HUES64 (cell line): ENCODE measurements at regions not wholly inside any gene's neighbourhood (a gene's known extent, or its start where the extent isn't known, plus 50 kb on each side); places are given as distances from the start of the nearest gene placed in this dataset.
A peak's percentile ranks its signal among the peaks of the same experiment; 100 is the strongest.

Source experiments
- H3K27ac ChIP-seq: 2 replicates; pipeline ENCODE4 v1.7.0; 2013; ENCODE audit warnings: low read depth, low read length, inconsistent platforms
- H3K27me3 ChIP-seq: 2 replicates; pipeline ENCODE4 v1.6.1; 2013; ENCODE audit warnings: mild to moderate bottlenecking, low read length; ENCODE audit not compliant: insufficient read depth
- H3K36me3 ChIP-seq: 2 replicates; pipeline ENCODE4 v1.6.1; 2013; ENCODE audit warnings: mild to moderate bottlenecking, low read length; ENCODE audit not compliant: insufficient read depth
- H3K4me1 ChIP-seq: 2 replicates; pipeline ENCODE4 v1.6.1; 2013; ENCODE audit warnings: mild to moderate bottlenecking, low read length, moderate library complexity; ENCODE audit not compliant: insufficient read depth
- H3K4me3 ChIP-seq: 2 replicates; pipeline ENCODE4 v1.5.1; 2013; ENCODE audit warnings: mild to moderate bottlenecking, low read length, moderate library complexity
- H3K9ac ChIP-seq: 2 replicates; pipeline ENCODE4 v1.6.1; 2013; ENCODE audit warnings: mild to moderate bottlenecking, low read depth, low read length
- H3K9me3 ChIP-seq: 2 replicates; pipeline ENCODE4 v1.6.1; 2013; ENCODE audit warnings: low read depth, low read length; ENCODE audit not compliant: insufficient read depth
- WGBS: fragments of 150-250, 120-280 bp; methylation state at CpG from one replicate; pipeline ENCODE4 v1.1.7; 2013; ENCODE audit warnings: missing lambda C conversion rate; 5-methylcytosine and 5-hydroxymethylcytosine counted together

GRCh38 chr9:120009856-120010255 is 570.1 kb downstream of the CDK5RAP2 start:
- Histone ChIP-seq H3K4me1 (no peaks in the 10 kb centered on the region), H3K9ac (no peak overlapping the region), H3K27ac (no peak overlapping the region), H3K9me3 (no peaks in the 10 kb centered on the region), H3K27me3 (no peaks in the 10 kb centered on the region), H3K36me3 (no peaks in the 10 kb centered on the region), H3K4me3 (no peak overlapping the region)
- 60% methylated on average over 3 of the region's 3 CpGs for whole genome bisulfite sequencing

- Histone ChIP-seq H3K4me3 (no peak overlapping the region), H3K36me3 (no peaks in the 10 kb centered on the region), H3K27me3 (no peaks in the 10 kb centered on the region), H3K27ac (no peak overlapping the region), H3K9me3 (no peaks in the 10 kb centered on the region), H3K4me1 (no peaks in the 10 kb centered on the region), H3K9ac (no peak overlapping the region)
- 98% methylated on average over 7 of the region's 7 CpGs for WGBS
Measured at GRCh38 chr9:120001536-120001935, 578.4 kb downstream of the CDK5RAP2 start.

- no peak overlapping the region for H3K9ac ChIP-seq
Measured at GRCh38 chr9:119998614-119999013, 581.4 kb downstream of the CDK5RAP2 start.

GRCh38 chr9:119991797-119992196 is 588.2 kb downstream of the CDK5RAP2 start:
- WGBS: 95% methylated on average over 4 of the region's 4 CpGs
- H3K9ac ChIP-seq: no peak overlapping the region
- H3K4me1 ChIP-seq: no peaks in the 10 kb centered on the region
- H3K9me3 ChIP-seq: no peaks in the 10 kb centered on the region
- no peaks in the 10 kb centered on the region for H3K36me3 ChIP-seq
- H3K4me3 ChIP-seq: no peak overlapping the region
- no peaks in the 10 kb centered on the region for H3K27me3 ChIP-seq
- no peak overlapping the region for H3K27ac ChIP-seq

More at GRCh38 chr9:119998614-119999013, 581.4 kb downstream of the CDK5RAP2 start:
- WGBS: 85% methylated on average over 1 of the region's 2 CpGs
- Histone ChIP-seq H3K27me3 (no peaks in the 10 kb centered on the region), H3K9me3 (no peaks in the 10 kb centered on the region), H3K4me3 (no peak overlapping the region), H3K27ac (no peak overlapping the region), H3K4me1 (no peaks in the 10 kb centered on the region), H3K36me3 (no peaks in the 10 kb centered on the region)

- H3K4me1 ChIP-seq: no peaks in the 10 kb centered on the region
- WGBS: 85% methylated on average over 11 of the region's 11 CpGs
- no peaks in the 10 kb centered on the region for H3K36me3 ChIP-seq
- H3K4me3 ChIP-seq: no peak overlapping the region
- no peak overlapping the region for H3K9ac ChIP-seq
- no peaks in the 10 kb centered on the region for H3K9me3 ChIP-seq
- no peak overlapping the region for H3K27ac ChIP-seq
- H3K27me3 ChIP-seq: no peaks in the 10 kb centered on the region
Measured at GRCh38 chr9:119986713-119987112, 593.3 kb downstream of the CDK5RAP2 start.

- Histone ChIP-seq H3K9me3 (no peaks in the 10 kb centered on the region), H3K4me1 (no peaks in the 10 kb centered on the region), H3K27ac (no peak overlapping the region), H3K36me3 (no peaks in the 10 kb centered on the region), H3K9ac (no peak overlapping the region), H3K27me3 (no peaks in the 10 kb centered on the region), H3K4me3 (no peak overlapping the region)
- WGBS: 88% methylated on average over 4 of the region's 4 CpGs
Measured at GRCh38 chr9:119986205-119986604, 593.8 kb downstream of the CDK5RAP2 start.

- H3K4me3 ChIP-seq: no peak overlapping the region
- H3K4me1 ChIP-seq: peaks cover 8% of the 10 kb centered on the region; the same call in 1 of the 2 replicates
- no peaks in the 10 kb centered on the region for H3K27me3 ChIP-seq
- no peaks in the 10 kb centered on the region for H3K36me3 ChIP-seq
- no peak overlapping the region for H3K9ac ChIP-seq
- H3K9me3 ChIP-seq: no peaks in the 10 kb centered on the region
- H3K27ac ChIP-seq: no peak overlapping the region
- WGBS: 94% methylated on average over 2 of the region's 2 CpGs
Measured at GRCh38 chr9:119974026-119974425, 604.8 kb upstream of the BRINP1 start.

GRCh38 chr9:119968836-119969707 is 599.8 kb upstream of the BRINP1 start:
- H3K9ac ChIP-seq: no peak overlapping the region
- no peak overlapping the region for H3K27ac ChIP-seq
- WGBS: 44% methylated on average over 17 of the region's 17 CpGs

GRCh38 chr9:119967867-119968535 is 598.8 kb upstream of the BRINP1 start:
- WGBS: 96% methylated on average over 5 of the region's 6 CpGs
- H3K9ac ChIP-seq: no peak overlapping the region
- H3K4me1 ChIP-seq: peaks cover 21% of the 10 kb centered on the region
- H3K4me3 ChIP-seq: no peak overlapping the region
- no peaks in the 10 kb centered on the region for H3K36me3 ChIP-seq
- H3K9me3 ChIP-seq: peaks cover 6% of the 10 kb centered on the region; the same call in 1 of the 2 replicates
- H3K27me3 ChIP-seq: no peaks in the 10 kb centered on the region
- H3K27ac ChIP-seq: no peak overlapping the region

More at GRCh38 chr9:119968836-119969707, 599.8 kb upstream of the BRINP1 start:
- Histone ChIP-seq H3K36me3 (no peaks in the 10 kb centered on the region), H3K4me3 (no peak overlapping the region), H3K27me3 (no peaks in the 10 kb centered on the region), H3K4me1 (peaks cover 14% of the 10 kb centered on the region), H3K9me3 (peaks cover 6% of the 10 kb centered on the region; the same call in 1 of the 2 replicates)

- peaks cover 6% of the 10 kb centered on the region; the same call in 1 of the 2 replicates for H3K9me3 ChIP-seq
- no peaks in the 10 kb centered on the region for H3K36me3 ChIP-seq
- peak overlapping the region; percentile 48 for H3K9ac ChIP-seq
- peak overlapping the region; percentile 8; the same call in 1 of the 2 replicates for H3K4me3 ChIP-seq
- H3K4me1 ChIP-seq: peaks cover 23% of the 10 kb centered on the region
- H3K27me3 ChIP-seq: no peaks in the 10 kb centered on the region
- WGBS: 2% methylated on average over 5 of the region's 5 CpGs
- H3K27ac ChIP-seq: peak overlapping the region; percentile 88
Measured at GRCh38 chr9:119963798-119964372, 594.6 kb upstream of the BRINP1 start.

- Histone ChIP-seq H3K4me1 (peaks cover 23% of the 10 kb centered on the region), H3K9ac (peak overlapping the region; percentile 48), H3K36me3 (no peaks in the 10 kb centered on the region), H3K4me3 (peak overlapping the region; percentile 8; the same call in 1 of the 2 replicates), H3K9me3 (peaks cover 6% of the 10 kb centered on the region; the same call in 1 of the 2 replicates), H3K27ac (peak overlapping the region; percentile 88), H3K27me3 (no peaks in the 10 kb centered on the region)
- WGBS: 42% methylated on average over 4 of the region's 4 CpGs
Measured at GRCh38 chr9:119963258-119963797, 594.1 kb upstream of the BRINP1 start.
